HG03442 (cell line): ENCODE measurements at regions not wholly inside any gene's neighbourhood (a gene's known extent, or its start where the extent isn't known, plus 50 kb on each side); places are given as distances from the start of the nearest gene placed in this dataset.

Experiments
- ATAC-seq: cut with Tn5 transposase; IDR thresholded peaks from one replicate; pipeline ENCODE4 v1.9.1; 2021; ENCODE audit warnings: mild to moderate bottlenecking, moderate library complexity; ENCODE audit not compliant: unreplicated experiment

DNA sequence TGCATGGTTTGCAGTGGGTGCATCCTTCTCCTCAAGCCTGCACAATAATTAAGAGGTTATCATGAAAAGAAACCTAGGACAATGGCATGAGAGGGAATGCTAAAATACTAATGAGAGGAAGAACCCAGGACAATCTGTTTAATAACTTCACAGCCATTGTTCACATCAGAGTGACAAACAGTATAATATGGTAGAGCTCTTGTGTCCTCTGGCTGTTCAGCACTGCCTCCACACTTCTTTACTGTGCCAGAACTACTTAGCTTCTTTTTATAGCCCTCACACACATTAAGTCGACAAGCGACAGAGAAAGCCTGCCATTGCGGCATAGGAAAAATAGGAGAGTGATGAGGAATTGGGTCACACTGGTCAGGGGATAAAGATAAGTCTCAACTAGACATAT lies 65.0 kb upstream of the MEIS2 start:
- no peak for ATAC-seq

DNA sequence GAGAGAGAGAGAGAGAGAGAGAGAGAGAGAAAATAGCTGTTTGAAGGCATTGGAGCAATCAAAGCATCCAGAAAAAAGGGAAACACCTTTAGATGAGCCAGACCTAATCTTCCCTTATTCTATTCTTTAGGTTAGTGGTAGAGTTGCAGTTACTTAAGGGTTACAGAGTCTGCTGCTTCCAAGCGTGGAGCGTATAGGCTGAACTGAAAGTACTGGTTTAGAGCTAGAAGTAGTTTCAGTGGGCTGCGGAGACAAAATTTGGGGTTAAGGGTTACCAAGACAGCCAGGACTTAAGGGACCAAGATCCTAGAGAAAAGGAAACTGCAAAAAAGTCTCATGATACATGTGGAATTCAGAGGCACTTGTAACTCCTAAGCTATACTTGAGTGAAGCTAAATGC lies 66.1 kb upstream of the MEIS2 start:
- ATAC-seq = no peak

DNA sequence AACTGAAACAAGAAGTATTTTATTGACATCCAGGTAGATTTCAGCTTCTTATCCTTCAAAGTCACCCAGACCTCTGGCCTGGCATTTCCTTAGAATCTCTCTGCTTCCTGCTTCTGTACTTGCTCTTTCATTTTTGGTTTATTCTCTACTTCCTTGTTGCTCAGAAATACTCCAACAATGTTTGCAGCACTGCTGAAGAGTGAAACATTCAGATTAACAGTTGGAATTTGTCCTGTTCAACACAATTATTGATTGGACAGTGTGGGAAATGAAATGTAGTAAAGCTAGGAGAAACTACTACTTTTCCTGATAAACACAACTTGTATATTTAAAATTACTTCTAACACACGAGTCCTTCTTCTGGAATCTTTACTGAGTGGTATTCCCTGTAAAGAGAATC lies 81.0 kb upstream of the MEIS2 start:
- no peak for ATAC-seq

DNA sequence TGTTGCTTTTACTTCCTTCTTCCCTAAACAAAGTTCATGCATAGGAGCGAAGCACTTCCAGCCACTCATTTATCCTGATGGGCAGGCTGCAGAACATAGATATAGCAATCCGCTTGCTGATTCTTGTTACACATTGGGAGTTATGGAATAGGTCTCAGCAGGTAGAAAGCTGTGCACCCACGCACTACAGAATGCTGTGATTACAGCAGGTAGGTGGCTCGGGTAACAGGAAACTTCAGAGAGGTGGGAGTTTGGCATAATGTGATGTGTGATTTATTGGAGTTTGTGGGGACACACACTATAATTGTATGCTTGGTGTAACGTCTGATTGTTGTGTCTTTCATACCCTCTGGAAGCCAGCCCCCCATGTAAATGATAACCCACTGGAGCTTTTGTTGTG lies 99.2 kb upstream of the MEIS2 start:
- no peak for ATAC-seq

DNA sequence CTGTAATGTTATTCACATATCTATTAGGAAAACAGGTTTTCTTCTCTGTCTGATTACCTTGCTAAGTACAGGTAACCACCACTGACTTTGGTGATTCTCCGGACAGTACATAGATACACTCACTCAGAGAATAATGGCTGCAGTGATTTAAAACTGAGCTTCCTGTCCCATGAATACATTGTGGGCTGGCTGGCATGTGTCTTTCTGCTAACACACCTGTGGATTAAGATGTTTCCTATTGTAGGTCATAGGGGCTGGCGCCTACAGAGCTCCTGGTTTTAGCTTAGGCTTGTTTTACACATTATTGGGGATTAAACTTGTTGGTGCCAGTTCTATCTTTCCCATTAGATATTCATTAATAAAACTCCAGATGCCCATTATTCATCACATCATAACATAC lies 102.7 kb upstream of the MEIS2 start:
- no peak for ATAC-seq

DNA sequence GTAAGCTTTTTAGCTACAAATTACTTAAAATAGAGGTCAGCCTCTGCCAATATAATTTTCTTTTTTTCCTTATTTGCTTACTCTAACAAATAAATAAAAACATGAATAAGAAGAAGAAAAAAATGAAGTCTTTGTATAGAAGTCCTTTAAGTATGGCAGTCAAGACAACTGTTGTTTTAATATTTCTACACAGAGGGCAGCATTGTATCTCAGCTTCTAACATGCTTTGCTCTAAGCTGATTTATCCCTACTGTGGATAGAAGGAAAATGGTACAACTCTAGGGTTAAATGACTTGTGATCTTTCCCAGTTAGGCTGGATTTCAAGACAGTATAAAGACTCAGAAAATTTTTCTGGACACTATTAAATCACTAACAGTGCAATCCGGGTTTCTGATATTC lies 104.3 kb upstream of the MEIS2 start:
- ATAC-seq = no peak

DNA sequence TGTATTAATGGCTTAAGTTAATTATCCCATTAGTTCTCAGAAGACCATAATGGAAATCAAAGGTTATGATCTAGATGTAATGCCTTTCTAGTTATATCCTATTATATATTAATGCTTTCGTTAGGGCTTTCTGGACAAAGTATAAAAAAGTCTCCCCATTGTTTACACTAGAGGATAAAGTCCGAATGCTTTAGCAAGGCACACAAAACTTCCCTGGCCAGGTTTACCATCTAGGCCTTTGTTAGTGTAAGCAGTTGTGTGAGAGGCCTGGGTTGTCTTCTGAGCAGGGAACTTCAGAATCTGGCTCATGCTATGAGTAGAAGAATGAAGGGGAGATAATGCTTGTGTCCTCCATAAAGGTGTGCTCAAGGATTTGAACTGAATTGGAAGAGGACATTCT lies 106.3 kb upstream of the MEIS2 start:
- ATAC-seq = no peak

DNA sequence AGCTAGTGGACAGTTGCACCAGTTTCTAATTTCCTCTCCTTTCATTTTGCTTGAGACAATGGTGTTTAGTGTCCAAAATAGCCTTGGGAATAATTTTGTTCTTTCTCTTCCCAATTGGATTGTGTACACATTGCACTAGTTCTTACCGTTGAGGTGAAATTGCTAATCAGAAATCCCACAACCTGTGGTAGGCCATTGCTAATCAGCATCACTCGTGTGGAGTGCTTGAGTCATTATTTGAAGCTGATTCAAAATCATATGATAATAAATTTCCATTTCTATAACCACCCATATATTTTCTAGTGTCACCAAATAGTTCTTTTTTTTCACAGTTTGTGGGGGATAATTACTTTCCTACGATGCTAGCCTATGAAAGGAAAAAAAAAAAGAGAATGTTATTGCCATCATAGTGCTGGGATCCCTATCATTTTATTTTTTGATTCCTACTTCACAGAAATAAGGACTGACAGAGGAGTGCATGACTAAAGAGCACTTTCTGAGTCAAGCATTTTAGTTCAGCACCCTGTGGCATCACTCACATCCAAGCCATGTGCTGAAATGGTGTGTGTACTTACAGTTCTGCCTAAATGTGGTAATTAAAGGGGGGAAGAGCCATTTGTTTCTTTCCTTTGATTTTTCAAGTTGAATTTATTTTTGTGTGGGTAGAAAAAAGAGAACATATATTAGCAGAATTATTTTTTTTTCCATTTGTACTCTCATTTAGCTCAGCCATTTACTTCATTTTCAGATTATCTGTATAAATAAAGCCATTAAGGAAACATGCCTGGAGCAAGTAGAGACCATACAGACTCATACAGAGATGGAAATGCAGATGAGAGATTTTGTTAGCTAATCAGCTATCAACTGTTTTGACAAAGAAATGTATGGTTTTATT lies 108.0 kb upstream of the MEIS2 start:
- no peak for ATAC-seq

DNA sequence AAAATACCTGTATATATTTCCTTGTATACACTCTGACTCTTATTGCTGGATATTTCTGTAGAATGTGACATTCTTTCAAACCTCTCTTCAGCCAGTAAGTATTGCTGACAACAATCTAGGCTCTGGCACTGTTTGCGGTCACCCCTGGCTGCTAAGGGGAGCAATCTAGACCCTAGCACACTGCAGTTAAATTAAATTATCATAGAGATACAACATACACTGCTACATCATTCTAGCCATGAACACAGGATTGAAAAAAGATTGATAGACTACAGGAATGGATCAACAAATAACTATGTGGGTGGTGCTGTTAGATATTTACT lies 108.7 kb upstream of the MEIS2 start:
- no peak for ATAC-seq

DNA sequence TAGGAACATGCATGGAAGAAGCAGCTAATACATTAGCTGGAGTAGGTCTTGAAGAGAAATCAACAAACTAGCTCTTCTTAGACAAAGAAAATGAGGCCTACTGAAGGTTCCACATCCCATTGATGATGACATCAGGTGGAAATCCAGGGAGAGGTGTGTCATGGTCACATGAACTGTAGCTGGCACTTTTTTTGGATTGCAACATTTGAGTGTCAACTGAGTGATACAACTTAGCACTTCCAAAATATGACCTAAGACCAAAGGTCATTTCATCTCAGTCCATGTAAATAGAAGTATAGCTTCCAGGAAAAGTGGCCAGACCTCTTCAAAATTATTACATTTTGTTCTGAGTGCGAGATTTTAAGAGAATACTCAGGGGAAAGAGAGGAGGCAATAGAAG lies 117.2 kb upstream of the MEIS2 start:
- ATAC-seq = no peak

DNA sequence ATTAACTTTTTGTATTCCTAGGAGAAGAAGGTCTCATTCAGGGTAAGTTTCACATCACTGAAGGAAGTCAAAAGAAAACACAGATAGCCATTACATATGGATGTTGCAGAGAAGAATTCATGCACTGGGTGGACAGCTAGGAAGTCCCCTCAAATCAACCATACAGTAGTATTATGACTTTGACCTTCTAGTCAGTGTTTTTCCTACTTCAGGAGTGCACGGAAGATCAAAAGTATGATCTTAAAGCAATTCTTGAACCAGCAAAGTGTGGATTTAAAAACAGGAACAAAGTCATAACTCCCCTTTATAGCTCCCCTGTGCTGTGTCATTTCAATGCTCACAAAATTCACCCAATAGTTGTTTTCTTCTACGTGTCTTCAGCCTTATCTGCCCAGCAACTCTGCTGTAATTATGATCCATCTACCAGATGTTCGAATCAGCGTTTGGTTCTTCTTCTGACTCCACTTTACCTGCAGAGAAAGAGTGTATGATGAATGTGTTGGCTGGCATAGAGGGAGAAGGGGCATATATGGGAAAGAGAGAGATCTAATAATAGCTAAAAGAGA lies 118.1 kb upstream of the MEIS2 start:
- ATAC-seq = no peak

DNA sequence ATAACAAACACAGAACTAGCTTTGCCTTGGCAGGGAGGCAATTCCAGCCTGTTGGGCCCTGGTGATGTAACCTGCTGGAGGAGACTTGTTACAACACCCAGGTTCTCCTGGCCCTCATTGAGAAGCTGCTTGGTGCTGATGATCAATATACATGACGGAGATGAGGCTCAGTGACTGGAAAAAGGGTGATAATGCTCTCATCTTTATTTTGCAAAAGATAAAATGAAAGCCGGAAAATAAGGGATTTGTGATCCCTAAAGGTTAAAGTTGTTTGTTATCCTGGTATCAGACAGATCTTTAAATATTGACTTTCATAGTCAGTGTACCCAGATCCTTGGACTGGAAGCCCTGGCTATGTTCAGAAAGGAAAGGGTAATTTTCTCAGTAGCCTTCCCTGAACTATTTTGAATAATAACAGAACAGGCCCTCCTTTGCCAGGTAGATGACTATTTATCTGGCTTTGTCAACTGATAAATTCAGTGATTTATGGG lies 118.9 kb upstream of the MEIS2 start:
- no peak for ATAC-seq

DNA sequence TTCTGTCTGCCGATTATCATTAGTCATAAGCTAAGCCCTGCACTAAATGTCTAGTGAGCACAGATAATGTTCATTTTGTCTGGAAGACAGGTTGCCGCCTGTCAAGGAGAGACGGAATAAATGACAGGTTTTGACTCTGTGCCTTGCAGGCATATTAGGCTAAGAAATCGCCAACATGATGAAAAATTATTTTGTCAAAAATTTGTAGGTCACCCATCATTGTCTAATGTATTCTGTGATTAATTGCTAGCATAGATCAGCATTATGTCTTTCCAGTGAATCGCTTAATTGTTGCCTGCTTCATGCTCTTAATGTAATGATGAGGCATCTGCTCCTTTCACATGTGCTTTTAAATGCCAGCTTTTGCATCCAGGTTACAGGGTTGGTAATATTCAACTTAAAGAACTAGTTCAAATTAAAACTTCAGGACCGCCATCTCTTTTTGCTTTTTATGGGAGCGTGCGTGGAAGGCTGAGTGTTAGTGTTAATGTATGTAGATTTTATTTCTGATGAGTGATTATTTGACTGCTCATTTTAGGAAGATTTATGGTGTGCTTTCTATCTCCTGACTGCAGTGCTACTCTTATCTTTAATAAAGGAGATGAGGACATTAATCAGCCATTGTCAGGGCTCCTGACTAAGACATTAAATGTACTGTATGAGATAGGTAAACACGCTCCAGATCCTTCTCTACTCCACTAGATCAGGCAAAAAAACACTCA lies 120.8 kb upstream of the MEIS2 start:
- no peak for ATAC-seq

DNA sequence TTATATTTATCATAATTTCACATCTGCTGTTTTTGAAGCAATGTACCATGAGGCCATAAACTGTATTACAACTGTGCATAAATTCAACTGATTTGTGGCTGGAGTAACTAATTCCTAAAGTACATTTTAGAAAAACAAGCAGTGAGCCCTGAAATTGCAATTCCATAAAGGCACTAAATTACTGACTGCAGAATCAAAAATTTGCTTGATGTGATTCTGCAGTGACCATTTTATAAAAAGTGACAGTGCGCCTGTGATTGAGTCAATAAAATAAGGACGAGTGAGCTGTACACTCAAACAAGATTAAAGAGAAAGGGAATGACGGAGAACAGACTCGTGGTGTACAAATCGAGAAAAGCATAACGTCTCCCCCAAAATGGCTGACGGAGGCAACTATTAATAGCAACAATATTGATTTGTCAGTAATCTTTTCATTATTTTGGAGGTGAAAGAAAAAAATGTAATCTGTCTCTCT lies 121.4 kb upstream of the MEIS2 start:
- no peak for ATAC-seq

DNA sequence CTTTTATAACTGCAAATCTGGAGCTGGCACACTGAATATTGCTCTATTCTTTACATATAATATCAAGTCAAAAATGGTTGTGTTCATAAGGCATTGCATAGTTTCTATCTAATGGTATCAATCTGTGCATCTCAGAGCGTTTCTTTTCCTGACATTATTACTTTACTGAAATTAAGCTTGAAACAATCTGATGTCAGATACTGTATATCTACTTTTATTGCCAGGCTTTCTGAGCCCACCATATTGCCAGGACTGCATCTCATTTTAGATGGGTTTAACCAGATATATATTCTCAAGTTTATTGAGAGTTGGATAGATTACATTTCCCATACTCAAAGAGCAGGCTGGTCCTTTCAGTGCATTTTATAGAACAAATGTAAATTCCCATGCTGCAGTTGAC lies 122.7 kb upstream of the MEIS2 start:
- ATAC-seq = no peak

DNA sequence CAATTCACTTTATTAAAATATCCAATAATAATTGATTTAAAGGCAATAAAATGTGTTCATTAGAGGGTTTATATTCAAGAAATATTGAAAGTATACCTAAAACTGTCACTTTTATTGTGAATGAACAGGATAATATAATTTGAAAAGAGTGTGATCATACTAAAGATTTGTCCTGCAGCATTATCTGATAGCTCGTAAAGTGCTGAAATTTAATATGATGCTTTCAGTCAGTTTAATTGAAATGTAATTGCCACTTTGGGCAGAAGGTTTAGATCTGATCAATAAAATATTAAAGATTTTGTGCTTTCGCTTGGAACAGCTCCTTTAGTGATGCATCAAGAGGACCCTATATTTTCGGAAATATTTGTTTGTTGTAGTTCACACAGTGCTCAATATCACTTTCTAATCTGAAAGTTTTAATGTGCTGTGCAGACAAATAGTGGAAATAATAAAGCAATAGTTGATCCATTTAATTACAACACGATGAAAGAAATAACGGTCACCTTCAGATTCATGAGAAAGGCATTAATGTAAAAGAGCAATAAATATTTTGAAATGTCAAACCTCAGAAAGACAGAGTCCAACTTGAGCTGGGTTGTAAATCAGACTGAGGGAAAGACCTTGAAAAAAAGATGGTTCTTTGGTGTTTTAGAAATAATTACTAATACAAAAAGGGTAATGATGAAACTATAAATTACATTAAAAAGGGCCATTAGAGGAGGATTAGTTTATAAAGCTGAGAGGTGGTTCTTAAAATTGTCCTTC lies 129.7 kb upstream of the MEIS2 start:
- no peak for ATAC-seq

DNA sequence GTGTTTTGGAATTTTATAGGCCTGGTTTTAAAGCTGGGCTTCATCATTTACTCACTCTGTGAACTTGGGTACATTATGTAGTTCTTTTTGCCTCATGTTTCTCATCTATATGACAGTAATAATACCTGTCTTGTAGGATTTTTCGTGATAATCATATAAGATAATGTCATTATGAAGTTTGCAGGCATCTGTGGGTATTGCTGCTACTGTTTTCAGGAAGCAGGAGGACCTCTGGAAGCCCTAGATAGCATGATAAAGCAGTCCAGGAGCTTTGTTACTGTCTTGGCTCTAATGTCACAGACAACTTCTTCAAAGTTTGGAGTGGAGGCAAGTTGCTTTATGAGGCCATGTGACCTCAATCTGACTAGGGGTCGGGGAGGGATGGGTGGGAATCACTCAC lies 145.0 kb upstream of the MEIS2 start:
- no peak for ATAC-seq

DNA sequence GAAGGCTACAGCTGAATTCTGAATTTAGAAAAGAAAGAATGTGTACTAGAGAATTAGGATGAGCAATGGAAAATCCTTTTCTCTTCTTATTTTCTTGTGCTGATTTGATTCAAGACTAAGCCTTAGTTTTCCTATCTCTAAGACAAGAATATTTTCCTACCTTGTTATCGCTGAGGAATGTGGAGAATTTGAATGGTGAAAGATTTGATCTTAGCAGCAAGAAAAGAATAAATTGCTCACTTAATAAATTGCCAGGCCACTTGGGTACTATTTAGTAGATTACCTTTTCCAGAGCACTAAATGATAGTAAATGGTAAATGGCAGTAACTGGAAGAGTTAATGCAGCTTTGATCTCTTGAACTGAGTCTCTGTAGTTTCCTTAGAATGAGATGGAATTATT lies 145.7 kb upstream of the MEIS2 start:
- no peak for ATAC-seq

DNA sequence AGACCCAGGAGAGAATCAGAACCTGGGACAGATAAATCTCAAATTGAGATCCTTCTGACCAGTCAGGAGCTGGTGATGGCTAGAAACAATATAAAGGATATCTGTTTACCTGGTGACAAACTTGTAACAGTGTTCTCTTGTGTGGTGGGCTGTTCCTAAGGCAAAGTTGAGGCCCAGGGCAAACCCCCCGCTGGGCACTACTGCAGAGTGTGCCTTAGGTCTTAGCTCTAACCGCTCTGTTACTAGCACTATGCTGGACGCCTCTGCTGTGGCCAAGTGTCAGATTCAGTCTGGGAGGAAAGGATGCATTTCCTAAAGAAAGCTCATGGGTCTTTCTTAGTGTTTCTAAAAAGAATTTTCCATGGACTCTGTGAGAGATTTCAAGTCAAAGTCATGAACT lies 146.5 kb upstream of the MEIS2 start:
- ATAC-seq = no peak

DNA sequence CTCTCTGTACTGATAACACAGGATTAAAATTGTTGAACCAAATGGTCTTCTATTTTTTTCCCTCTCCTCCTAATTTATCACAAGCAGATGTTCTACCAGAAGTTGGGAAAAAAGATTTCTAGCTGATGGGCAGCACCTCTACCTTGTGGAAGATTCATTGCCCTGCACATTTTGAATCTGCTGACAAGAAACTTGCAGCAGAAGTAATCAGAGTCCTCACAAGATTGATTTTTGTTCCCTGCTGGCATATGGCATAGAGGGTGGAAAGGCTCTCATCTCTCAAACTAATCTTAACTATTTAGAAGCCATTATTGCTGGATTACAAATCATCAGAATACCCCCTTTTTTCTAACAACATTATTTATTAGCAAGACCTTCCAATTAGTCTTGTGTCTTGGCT lies 148.9 kb upstream of the MEIS2 start:
- no peak for ATAC-seq

DNA sequence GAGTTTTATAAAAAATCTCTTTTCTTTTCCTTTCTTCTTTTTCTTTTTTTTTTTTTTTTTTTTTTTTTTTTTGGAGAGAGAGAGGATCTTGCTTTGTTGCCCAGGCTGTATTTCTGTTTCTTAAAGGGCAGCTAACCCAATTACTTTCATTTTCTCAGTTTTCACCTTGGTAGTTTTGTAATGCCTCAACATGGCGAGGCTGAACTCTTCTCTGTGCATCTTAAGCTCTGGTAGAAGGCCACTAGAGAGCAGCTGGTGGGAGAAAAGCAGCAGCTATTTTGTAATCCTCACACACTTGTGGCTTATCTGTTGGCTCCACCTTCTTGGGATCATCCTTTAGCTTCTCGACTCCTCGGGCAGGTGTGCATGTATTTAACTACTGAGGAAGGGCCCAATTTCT lies 152.2 kb upstream of the MEIS2 start:
- ATAC-seq = no peak
